ENCODE measurements at regions not wholly inside any gene's neighbourhood (a gene's known extent, or its start where the extent isn't known, plus 50 kb on each side); places are given as distances from the start of the nearest gene placed in this dataset.

GRCh38 chr4:156578713-156579112 is 392.9 kb downstream of the PDGFC start:
- dilution Hi-C loops (cut with HindIII; ENCODE audit: low sequenced_read_pairs, unreplicated experiment) (no loop called here), intact Hi-C loops (cut with micrococcal nuclease) (no loop called here), in situ Hi-C loops (cut with MboI; ENCODE audit: low sequenced_read_pairs) (no loop called here)
- Histone ChIP-seq H2BK20ac (ENCODE audit: low read depth, low read length) (no peak overlapping the region), H2BK5ac (ENCODE audit: low read depth, low read length, poor library complexity, severe bottlenecking) (no peak overlapping the region), H2AK5ac (ENCODE audit: low read depth, low read length) (no peak overlapping the region), H2BK120ac (ENCODE audit: low read depth, low read length) (no peak overlapping the region), H3K27ac (ENCODE audit: insufficient read depth, low read length) (no peak overlapping the region), H3K27me3 (ENCODE audit: control insufficient read depth, insufficient read depth, low read length) (no peaks in the 10 kb centered on the region), H3K9ac (ENCODE audit: low read depth, low read length) (no peak overlapping the region), H3K4ac (ENCODE audit: low read depth, low read length) (no peak overlapping the region), H3K23ac (ENCODE audit: low read depth, low read length) (no peak overlapping the region), H3K79me1 (ENCODE audit: low read depth in 1 of 2, low read length in 2 of 2) (no peaks in the 10 kb centered on the region), H3K56ac (ENCODE audit: extremely low read depth, insufficient read depth, low read length) (no peak overlapping the region), H3K4me1 (ENCODE audit: control insufficient read depth, insufficient read depth, low read length) (no peaks in the 10 kb centered on the region), H2AFZ (replicated peaks; ENCODE audit: low read length, poor library complexity) (no peak overlapping the region), H4K8ac (ENCODE audit: low read depth in 2 of 2, low read length in 2 of 2) (no peak overlapping the region), H4K20me1 (ENCODE audit: insufficient read depth, low read length) (no peaks in the 10 kb centered on the region), H3K4me3 (ENCODE audit: insufficient read depth, low read depth, low read length) (no peak overlapping the region), H4K91ac (ENCODE audit: insufficient read depth, low read depth, low read length) (no peak overlapping the region), H3K18ac (ENCODE audit: low read depth, low read length) (no peak overlapping the region), H3K9me3 (ENCODE audit: control insufficient read depth, insufficient read depth, low read length) (no peaks in the 10 kb centered on the region), H3K14ac (replicated peaks; ENCODE audit: low read depth, low read length) (no peak overlapping the region), H2AK9ac (replicated peaks; ENCODE audit: low read depth, low read length, poor library complexity) (no peak overlapping the region), H2BK15ac (ENCODE audit: low read depth, low read length) (no peak overlapping the region), H3K36me3 (ENCODE audit: control insufficient read depth, insufficient read depth, low read length) (no peaks in the 10 kb centered on the region), H3K9me1 (ENCODE audit: insufficient read depth, low read length) (no peaks in the 10 kb centered on the region), H3K4me2 (ENCODE audit: low read depth, low read length) (no peak overlapping the region), H4K5ac (ENCODE audit: low read depth, low read length) (no peak overlapping the region)
- ChIA-PET POLR2A (ENCODE audit: unreplicated experiment) (no interaction called here), CTCF (no interaction called here)
- no TSS peak for BruUV-seq (replicated peaks)
- ATAC-seq (ENCODE audit: low read depth) = no peak
- TF ChIP-seq RAD21 (IDR thresholded peaks at IDR 0.05; ENCODE audit: low read length) = no peak
- TF ChIP-seq NFE2L2 (IDR thresholded peaks at IDR 0.05; ENCODE audit: low read depth, low read length) = no peak
- TF ChIP-seq SMC3 (IDR thresholded peaks at IDR 0.05; ENCODE audit: low read depth, low read length) = no peak
- no peak for TF ChIP-seq BHLHE40 (IDR thresholded peaks at IDR 0.05; ENCODE audit: low read depth, low read length)
- TF ChIP-seq MXI1 (IDR thresholded peaks at IDR 0.05; ENCODE audit: borderline replicate concordance, low read depth, low read length) = no peak
- TF ChIP-seq POLR2A (IDR thresholded peaks at IDR 0.05; ENCODE audit: low read depth, low read length) = no peak
- TF ChIP-seq MAZ (IDR thresholded peaks at IDR 0.05; ENCODE audit: borderline replicate concordance, low read depth, low read length) = no peak
- no peak for TF ChIP-seq RFX5 (IDR thresholded peaks at IDR 0.05; ENCODE audit: low read depth, low read length)
- no peak for TF ChIP-seq CTCF (conservative IDR thresholded peaks at IDR 0.05; ENCODE audit: low read depth, low read length)
- TF ChIP-seq CEBPB (IDR thresholded peaks at IDR 0.05; ENCODE audit: low read depth, low read length) = no peak
- no peak for DNase-seq
